ENCODE measurements at regions not wholly inside any gene's neighbourhood (a gene's known extent, or its start where the extent isn't known, plus 50 kb on each side); places are given as distances from the start of the nearest gene placed in this dataset.

DNA sequence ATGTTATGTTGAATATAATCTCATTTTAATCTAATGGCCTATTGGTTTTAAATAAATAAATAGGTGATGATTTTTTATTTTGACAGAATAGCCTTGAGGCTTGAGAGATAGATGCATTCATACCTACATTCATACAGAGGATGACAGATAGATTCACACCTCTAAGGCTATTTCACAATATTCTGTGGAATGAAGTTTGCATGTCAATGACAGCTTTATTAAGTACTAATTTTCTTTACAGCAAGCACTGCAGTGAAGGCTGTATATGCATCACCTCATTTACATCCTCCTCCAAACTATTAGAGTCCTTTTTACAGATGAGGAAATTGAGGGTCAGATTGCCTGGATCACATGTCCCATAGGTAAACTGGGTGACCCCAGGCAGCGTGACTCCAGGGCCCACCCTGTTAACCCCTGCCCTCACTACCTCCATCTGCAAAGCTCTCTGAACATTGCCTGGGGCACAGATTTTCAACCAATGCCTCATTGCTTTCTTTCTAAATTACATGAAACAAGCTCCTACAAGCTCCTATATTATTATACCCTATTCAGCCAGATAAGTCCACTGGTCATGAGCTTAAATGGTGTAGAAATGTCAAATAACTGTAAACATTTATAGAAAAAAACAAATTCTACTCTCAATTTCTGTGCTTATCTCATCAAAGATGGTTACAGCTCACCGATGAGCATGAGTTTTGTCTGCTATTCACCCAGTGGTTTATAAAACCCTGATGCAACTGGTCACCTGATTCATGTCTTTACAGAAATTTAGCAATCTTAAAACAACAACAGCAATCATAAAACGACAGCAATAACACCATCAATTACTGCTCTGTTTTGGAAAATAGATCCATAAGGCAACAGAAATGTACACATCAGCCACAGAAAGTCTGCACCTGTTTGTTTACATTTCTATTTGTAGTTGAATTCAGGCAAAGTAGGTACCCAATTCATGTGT lies 338.0 kb downstream of the NSG2 start:
- H3K4me3 ChIP-seq (ENCODE audit: low read depth, low read length), result no peak overlapping the region
- TF ChIP-seq, protein P1, sequence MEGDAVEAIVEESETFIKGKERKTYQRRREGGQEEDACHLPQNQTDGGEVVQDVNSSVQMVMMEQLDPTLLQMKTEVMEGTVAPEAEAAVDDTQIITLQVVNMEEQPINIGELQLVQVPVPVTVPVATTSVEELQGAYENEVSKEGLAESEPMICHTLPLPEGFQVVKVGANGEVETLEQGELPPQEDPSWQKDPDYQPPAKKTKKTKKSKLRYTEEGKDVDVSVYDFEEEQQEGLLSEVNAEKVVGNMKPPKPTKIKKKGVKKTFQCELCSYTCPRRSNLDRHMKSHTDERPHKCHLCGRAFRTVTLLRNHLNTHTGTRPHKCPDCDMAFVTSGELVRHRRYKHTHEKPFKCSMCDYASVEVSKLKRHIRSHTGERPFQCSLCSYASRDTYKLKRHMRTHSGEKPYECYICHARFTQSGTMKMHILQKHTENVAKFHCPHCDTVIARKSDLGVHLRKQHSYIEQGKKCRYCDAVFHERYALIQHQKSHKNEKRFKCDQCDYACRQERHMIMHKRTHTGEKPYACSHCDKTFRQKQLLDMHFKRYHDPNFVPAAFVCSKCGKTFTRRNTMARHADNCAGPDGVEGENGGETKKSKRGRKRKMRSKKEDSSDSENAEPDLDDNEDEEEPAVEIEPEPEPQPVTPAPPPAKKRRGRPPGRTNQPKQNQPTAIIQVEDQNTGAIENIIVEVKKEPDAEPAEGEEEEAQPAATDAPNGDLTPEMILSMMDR (IDR thresholded peaks at IDR 0.05; ENCODE audit: borderline replicate concordance, insufficient read depth, low read depth, low read length), result no peak

DNA sequence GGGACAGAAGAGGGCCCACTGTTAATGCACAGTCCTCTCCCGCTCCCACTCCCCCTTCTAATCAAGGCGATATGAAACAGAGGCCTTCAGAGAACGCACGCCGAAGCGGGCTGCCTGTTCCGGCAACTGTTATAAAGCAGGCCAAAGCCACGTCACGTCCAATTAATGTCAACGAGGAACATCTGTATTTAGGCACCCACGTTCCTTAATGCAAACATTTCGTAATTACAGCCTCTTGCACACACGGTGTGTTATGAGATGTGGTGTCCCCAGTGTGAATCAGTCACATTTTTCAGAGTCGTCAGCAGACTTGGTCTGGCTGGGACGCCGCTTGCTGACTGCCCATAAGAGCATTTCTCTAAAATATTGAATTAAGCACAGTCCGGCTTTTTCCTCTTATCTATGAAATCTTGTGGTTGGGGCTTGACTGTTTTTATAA lies 339.0 kb downstream of the NSG2 start:
- no peak overlapping the region for H3K4me3 ChIP-seq (ENCODE audit: low read depth, low read length)
- TF ChIP-seq, protein P1 (IDR thresholded peaks at IDR 0.05; ENCODE audit: borderline replicate concordance, insufficient read depth, low read depth, low read length), result no peak

GRCh38 chr5:174386306-174386705 lies 338.1 kb upstream of the MSX2 start:
- TF ChIP-seq, protein P1 (IDR thresholded peaks at IDR 0.05; ENCODE audit: borderline replicate concordance, insufficient read depth, low read depth, low read length), result no peak
- no peak overlapping the region for H3K4me3 ChIP-seq (ENCODE audit: low read depth, low read length)

- TF ChIP-seq, protein P1 (IDR thresholded peaks at IDR 0.05; ENCODE audit: borderline replicate concordance, insufficient read depth, low read depth, low read length), result no peak
Observed at GRCh38 chr5:174386846-174387245, 337.5 kb upstream of the MSX2 start.

DNA sequence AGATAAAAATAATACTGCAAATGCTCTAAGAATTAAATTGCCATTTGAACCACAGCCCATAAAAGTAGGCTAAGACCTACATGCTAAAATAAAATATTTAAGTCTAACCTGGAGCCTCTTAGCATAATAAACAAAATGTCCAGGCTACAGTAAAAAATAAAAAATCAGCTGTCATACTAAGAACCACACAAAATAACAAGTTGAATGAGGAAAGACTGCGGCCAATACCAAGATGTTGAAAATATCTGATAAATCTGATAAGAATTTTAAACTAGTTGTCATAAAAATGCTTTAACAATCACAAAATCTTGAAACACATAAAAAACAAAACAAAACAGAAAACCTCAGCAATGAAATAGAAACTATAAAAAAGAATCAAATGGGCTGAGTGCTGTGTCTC lies 336.9 kb upstream of the MSX2 start:
- TF ChIP-seq, protein P1 (IDR thresholded peaks at IDR 0.05; ENCODE audit: borderline replicate concordance, insufficient read depth, low read depth, low read length), result no peak

More at GRCh38 chr5:174386846-174387245, 337.5 kb upstream of the MSX2 start:
- no peak overlapping the region for H3K4me3 ChIP-seq (ENCODE audit: low read depth, low read length)

DNA sequence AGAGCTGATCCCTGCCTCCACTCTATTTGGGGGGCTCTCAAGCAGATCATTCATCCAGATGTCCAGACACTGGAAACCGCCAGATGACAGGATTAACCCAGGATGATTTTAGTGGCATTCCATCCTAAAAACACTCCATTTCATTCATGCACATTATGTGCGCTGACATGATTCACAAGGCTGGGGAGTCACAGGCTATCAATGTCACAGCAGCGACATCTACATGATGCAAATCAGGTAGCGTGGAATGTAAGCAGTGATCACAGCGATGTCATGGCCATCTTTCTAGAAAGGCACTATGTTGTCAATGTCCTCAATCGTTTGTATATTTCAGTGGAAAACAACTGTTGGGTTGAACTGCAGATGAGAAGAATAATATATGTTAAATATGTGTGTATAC lies 331.5 kb upstream of the MSX2 start:
- H3K4me3 ChIP-seq (ENCODE audit: low read depth, low read length), result no peak overlapping the region
- TF ChIP-seq, protein P1 (IDR thresholded peaks at IDR 0.05; ENCODE audit: borderline replicate concordance, insufficient read depth, low read depth, low read length), result no peak

More for the DNA sequence above, 336.9 kb upstream of the MSX2 start:
- H3K4me3 ChIP-seq (ENCODE audit: low read depth, low read length), result no peak overlapping the region

- H3K4me3 ChIP-seq (ENCODE audit: low read depth, low read length), result no peak overlapping the region
- TF ChIP-seq, protein P1 (IDR thresholded peaks at IDR 0.05; ENCODE audit: borderline replicate concordance, insufficient read depth, low read depth, low read length), result no peak
Observed at GRCh38 chr5:174396541-174396940, 327.8 kb upstream of the MSX2 start.
